ENCODE measurements at regions not wholly inside any gene's neighbourhood (a gene's known extent, or its start where the extent isn't known, plus 50 kb on each side); places are given as distances from the start of the nearest gene placed in this dataset.

- no peaks in the 10 kb centered on the region for H3K9me3 ChIP-seq (ENCODE audit: control insufficient read depth, insufficient read depth, low read length)
- no peak overlapping the region for H3K27ac ChIP-seq (ENCODE audit: low read depth, low read length)
- peaks cover 4% of the 10 kb centered on the region for H3K4me1 ChIP-seq (ENCODE audit: control insufficient read depth, insufficient read depth, low read length)
- H3K4me3 ChIP-seq (ENCODE audit: low read depth, low read length), result no peak overlapping the region
- no CpG with 5 or more reads among the region's 3 CpGs for WGBS (ENCODE audit: insufficient coverage)
- no peak for DNase-seq (ENCODE audit: low read depth in 4 of 6, low spot score in 6 of 6)
- H3K36me3 ChIP-seq (ENCODE audit: control insufficient read depth, insufficient read depth, low read length), result no peaks in the 10 kb centered on the region
- no peaks in the 10 kb centered on the region for H3K27me3 ChIP-seq (ENCODE audit: control insufficient read depth, insufficient read depth, low read length)
Measured at GRCh38 chr7:54843841-54844355, 84.9 kb upstream of the SEC61G start.

- Histone ChIP-seq H3K36me3 (ENCODE audit: control insufficient read depth, insufficient read depth, low read length) (no peaks in the 10 kb centered on the region), H3K9me3 (ENCODE audit: control insufficient read depth, insufficient read depth, low read length) (no peaks in the 10 kb centered on the region), H3K4me3 (ENCODE audit: low read depth, low read length) (no peak overlapping the region), H3K4me1 (ENCODE audit: control insufficient read depth, insufficient read depth, low read length) (no peaks in the 10 kb centered on the region), H3K27ac (ENCODE audit: low read depth, low read length) (no peak overlapping the region), H3K27me3 (ENCODE audit: control insufficient read depth, insufficient read depth, low read length) (no peaks in the 10 kb centered on the region)
- no peak for DNase-seq (ENCODE audit: low read depth in 4 of 6, low spot score in 6 of 6)
Measured at GRCh38 chr7:54846273-54846672, 87.3 kb upstream of the SEC61G start.

DNA sequence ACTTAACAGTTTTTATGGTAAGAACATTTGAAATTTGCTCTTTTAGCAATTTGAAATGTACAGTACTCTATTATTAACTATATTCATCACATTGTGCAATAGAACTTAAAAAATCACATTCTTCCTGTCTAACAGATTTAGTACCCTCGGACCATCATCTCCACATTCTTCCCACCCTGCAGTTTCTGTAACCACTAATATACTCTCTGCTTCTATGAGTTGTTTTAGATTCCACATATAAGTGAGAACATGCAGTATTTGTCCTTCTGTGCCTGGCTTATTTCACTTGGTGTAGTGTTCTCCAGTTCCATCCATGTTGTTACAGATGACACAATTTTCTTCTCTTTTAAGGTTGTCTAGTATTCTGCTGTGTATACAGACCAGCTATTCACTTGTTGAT is 88.9 kb upstream of the SEC61G start:
- WGBS (ENCODE audit: insufficient coverage), result no CpG with 5 or more reads among the region's 1 CpG
- Histone ChIP-seq H3K9me3 (ENCODE audit: control insufficient read depth, insufficient read depth, low read length) (no peaks in the 10 kb centered on the region), H3K36me3 (ENCODE audit: control insufficient read depth, insufficient read depth, low read length) (no peaks in the 10 kb centered on the region), H3K4me1 (ENCODE audit: control insufficient read depth, insufficient read depth, low read length) (no peaks in the 10 kb centered on the region), H3K27ac (ENCODE audit: low read depth, low read length) (no peak overlapping the region), H3K4me3 (ENCODE audit: low read depth, low read length) (no peak overlapping the region), H3K27me3 (ENCODE audit: control insufficient read depth, insufficient read depth, low read length) (no peaks in the 10 kb centered on the region)
- DNase-seq (ENCODE audit: low read depth in 4 of 6, low spot score in 6 of 6), result no peak

DNA sequence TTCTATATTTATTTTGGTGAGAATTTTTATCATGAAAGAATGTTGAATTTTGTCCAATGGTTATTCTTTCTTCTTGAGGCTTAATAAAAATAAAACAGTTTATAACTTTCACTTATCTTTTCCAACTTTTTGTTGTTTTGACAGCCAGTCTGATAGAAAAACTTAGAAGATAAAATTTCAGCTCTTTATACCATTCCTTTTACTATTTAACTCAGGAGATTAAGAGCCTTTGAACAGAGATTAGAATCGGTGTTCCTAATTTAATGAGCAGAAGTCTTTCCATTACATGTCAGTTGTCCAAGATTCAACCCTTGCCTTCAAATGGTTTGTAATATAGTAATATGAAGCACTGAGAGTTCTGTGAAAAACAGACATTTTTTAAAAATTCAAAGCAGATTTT is 97.8 kb upstream of the SEC61G start:
- H3K27ac ChIP-seq (ENCODE audit: low read depth, low read length), result no peak overlapping the region
- H3K27me3 ChIP-seq (ENCODE audit: control insufficient read depth, insufficient read depth, low read length), result no peaks in the 10 kb centered on the region
- no peak for DNase-seq (ENCODE audit: low read depth in 4 of 6, low spot score in 6 of 6)
- H3K4me1 ChIP-seq (ENCODE audit: control insufficient read depth, insufficient read depth, low read length), result no peaks in the 10 kb centered on the region
- no peak overlapping the region for H3K4me3 ChIP-seq (ENCODE audit: low read depth, low read length)
- no peaks in the 10 kb centered on the region for H3K9me3 ChIP-seq (ENCODE audit: control insufficient read depth, insufficient read depth, low read length)
- no CpG with 5 or more reads among the region's 1 CpG for WGBS (ENCODE audit: insufficient coverage)
- no peaks in the 10 kb centered on the region for H3K36me3 ChIP-seq (ENCODE audit: control insufficient read depth, insufficient read depth, low read length)

DNA sequence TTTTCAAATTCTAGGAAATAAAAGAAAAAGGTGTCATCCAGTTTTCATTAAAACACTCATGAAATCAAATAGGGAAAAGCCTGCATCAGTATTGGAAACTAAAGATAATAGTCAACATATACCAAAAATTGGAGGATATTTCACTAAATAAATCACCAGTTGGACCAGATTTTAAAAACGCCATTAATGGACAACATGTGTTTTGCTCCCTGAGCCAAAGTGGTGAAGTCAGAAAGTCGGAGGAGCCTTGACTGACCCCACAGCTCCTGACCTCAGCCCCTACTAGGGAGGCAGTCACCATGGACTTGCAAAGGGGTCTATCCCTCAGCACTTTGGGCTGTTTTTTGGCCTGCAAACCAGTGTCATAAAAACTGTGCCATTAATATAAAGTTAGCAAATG is 98.3 kb upstream of the SEC61G start:
- H3K27me3 ChIP-seq (ENCODE audit: control insufficient read depth, insufficient read depth, low read length), result no peaks in the 10 kb centered on the region
- DNase-seq (ENCODE audit: low read depth in 4 of 6, low spot score in 6 of 6), result no peak
- no peak overlapping the region for H3K27ac ChIP-seq (ENCODE audit: low read depth, low read length)
- H3K36me3 ChIP-seq (ENCODE audit: control insufficient read depth, insufficient read depth, low read length), result no peaks in the 10 kb centered on the region
- H3K4me1 ChIP-seq (ENCODE audit: control insufficient read depth, insufficient read depth, low read length), result no peaks in the 10 kb centered on the region
- no peak overlapping the region for H3K4me3 ChIP-seq (ENCODE audit: low read depth, low read length)
- H3K9me3 ChIP-seq (ENCODE audit: control insufficient read depth, insufficient read depth, low read length), result no peaks in the 10 kb centered on the region
- WGBS (ENCODE audit: insufficient coverage), result 86% methylated on average over 2 of the region's 2 CpGs

DNA sequence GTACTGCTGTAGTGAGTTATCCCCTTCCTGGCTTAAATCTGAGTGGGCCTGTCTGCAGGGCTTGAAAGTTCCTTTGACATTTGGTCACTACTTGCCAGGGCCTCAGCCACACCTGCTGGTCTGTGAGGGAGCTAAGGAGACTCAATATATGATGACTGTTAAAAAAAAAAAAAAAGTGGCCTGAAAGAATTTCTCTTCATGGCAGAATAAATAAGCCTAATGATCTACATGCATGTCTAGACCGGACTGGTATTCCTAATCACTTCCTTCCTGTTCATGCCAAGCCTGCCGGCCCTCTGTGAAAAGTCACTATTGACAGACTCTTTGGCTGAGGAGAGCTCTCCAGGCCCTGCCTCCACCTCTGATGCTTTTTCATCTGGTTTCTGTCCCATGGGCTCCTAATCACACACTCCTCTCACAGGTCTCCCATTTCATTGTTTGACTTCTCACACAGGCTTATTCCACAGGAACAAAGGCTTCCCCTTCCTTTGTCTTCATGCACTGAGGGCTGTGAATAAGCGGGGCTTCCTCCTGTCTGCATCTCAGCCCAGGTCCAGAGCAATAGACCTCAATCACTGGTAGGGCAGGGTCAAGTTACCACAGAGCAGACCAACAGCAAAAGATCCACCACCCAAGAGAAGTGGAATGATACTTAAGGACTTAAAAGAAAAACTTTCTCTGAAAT is 99.1 kb upstream of the SEC61G start:
- no peaks in the 10 kb centered on the region for H3K27me3 ChIP-seq (ENCODE audit: control insufficient read depth, insufficient read depth, low read length)
- no peaks in the 10 kb centered on the region for H3K9me3 ChIP-seq (ENCODE audit: control insufficient read depth, insufficient read depth, low read length)
- WGBS (ENCODE audit: insufficient coverage), result 50% methylated on average over 2 of the region's 3 CpGs
- H3K4me1 ChIP-seq (ENCODE audit: control insufficient read depth, insufficient read depth, low read length), result no peaks in the 10 kb centered on the region
- no peak overlapping the region for H3K27ac ChIP-seq (ENCODE audit: low read depth, low read length)
- no peak for DNase-seq (ENCODE audit: low read depth in 4 of 6, low spot score in 6 of 6)
- H3K36me3 ChIP-seq (ENCODE audit: control insufficient read depth, insufficient read depth, low read length), result no peaks in the 10 kb centered on the region
- H3K4me3 ChIP-seq (ENCODE audit: low read depth, low read length), result no peak overlapping the region

GRCh38 chr7:54859066-54859465 is 100.1 kb upstream of the SEC61G start:
- Histone ChIP-seq H3K9me3 (ENCODE audit: control insufficient read depth, insufficient read depth, low read length) (no peaks in the 10 kb centered on the region), H3K36me3 (ENCODE audit: control insufficient read depth, insufficient read depth, low read length) (no peaks in the 10 kb centered on the region), H3K27ac (ENCODE audit: low read depth, low read length) (no peak overlapping the region), H3K4me1 (ENCODE audit: control insufficient read depth, insufficient read depth, low read length) (no peaks in the 10 kb centered on the region), H3K27me3 (ENCODE audit: control insufficient read depth, insufficient read depth, low read length) (no peaks in the 10 kb centered on the region), H3K4me3 (ENCODE audit: low read depth, low read length) (no peak overlapping the region)
- DNase-seq (ENCODE audit: low read depth in 4 of 6, low spot score in 6 of 6), result no peak

DNA sequence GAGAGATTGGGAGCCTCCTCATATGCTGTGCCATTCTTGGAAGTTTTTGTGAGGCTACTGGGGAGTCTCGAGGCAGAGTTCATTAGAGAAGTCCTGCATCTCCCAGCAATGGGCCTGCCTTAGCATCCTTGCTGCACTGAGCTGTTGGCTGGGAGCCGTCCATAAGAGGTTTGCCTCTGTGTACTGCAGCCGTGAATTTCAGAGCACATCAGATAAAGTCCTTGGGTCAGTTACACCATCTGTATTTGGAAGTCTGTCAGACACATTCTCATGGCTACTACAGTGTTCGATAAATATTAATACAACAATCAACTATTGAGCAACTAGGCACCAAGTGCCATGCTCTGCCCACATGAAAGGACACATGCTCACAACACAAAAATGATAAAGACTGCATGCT is 100.5 kb upstream of the SEC61G start:
- H3K9me3 ChIP-seq (ENCODE audit: control insufficient read depth, insufficient read depth, low read length), result no peaks in the 10 kb centered on the region
- no peaks in the 10 kb centered on the region for H3K4me1 ChIP-seq (ENCODE audit: control insufficient read depth, insufficient read depth, low read length)
- 84% methylated on average over 4 of the region's 4 CpGs for WGBS (ENCODE audit: insufficient coverage)
- H3K27me3 ChIP-seq (ENCODE audit: control insufficient read depth, insufficient read depth, low read length), result no peaks in the 10 kb centered on the region
- H3K36me3 ChIP-seq (ENCODE audit: control insufficient read depth, insufficient read depth, low read length), result no peaks in the 10 kb centered on the region
- H3K27ac ChIP-seq (ENCODE audit: low read depth, low read length), result no peak overlapping the region
- no peak overlapping the region for H3K4me3 ChIP-seq (ENCODE audit: low read depth, low read length)
- no peak for DNase-seq (ENCODE audit: low read depth in 4 of 6, low spot score in 6 of 6)

DNA sequence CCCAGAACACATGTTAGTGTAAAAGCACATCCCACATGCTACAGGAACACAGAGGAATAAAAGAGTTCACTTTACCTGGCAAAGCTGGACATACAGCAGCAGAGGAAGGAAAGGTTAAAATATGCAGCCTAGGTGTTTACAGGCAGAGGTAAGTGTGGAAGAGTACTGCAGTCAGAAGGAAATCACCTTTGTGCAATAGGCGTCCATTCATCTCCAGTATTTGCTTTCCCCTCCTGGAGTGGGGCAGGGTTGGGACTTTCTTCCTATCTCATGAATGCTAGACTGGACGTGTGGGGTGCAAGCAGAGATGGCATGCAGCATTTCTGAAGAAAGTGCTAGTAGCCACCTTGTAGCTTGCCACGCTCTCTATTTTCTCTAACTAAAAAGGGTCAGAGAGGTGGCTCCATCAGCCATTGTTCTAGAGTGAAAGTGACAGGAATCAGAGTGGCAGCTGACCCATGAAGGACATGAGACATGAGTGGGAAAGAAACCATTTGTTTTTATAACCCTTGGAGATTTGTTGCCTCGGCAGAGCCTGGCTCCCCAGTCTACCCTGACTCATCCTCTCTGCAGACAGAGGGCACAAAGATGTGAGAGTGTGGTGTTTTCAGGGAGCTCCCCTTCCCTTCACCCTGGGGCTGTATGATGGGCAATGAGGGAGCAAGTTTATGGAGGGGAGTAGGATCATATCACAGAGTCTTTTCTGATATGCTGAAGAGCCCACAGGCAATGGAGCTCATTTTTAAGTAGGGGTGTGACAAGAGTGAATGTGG is 101.2 kb upstream of the SEC61G start:
- WGBS (ENCODE audit: insufficient coverage), result 73% methylated on average over 3 of the region's 4 CpGs
- no peaks in the 10 kb centered on the region for H3K27me3 ChIP-seq (ENCODE audit: control insufficient read depth, insufficient read depth, low read length)
- H3K4me1 ChIP-seq (ENCODE audit: control insufficient read depth, insufficient read depth, low read length), result no peaks in the 10 kb centered on the region
- no peaks in the 10 kb centered on the region for H3K36me3 ChIP-seq (ENCODE audit: control insufficient read depth, insufficient read depth, low read length)
- H3K9me3 ChIP-seq (ENCODE audit: control insufficient read depth, insufficient read depth, low read length), result no peaks in the 10 kb centered on the region
- no peak overlapping the region for H3K27ac ChIP-seq (ENCODE audit: low read depth, low read length)
- H3K4me3 ChIP-seq (ENCODE audit: low read depth, low read length), result no peak overlapping the region
- no peak for DNase-seq (ENCODE audit: low read depth in 4 of 6, low spot score in 6 of 6)

- Histone ChIP-seq H3K4me1 (ENCODE audit: control insufficient read depth, insufficient read depth, low read length) (no peaks in the 10 kb centered on the region), H3K27ac (ENCODE audit: low read depth, low read length) (no peak overlapping the region), H3K36me3 (ENCODE audit: control insufficient read depth, insufficient read depth, low read length) (no peaks in the 10 kb centered on the region), H3K4me3 (ENCODE audit: low read depth, low read length) (no peak overlapping the region), H3K9me3 (ENCODE audit: control insufficient read depth, insufficient read depth, low read length) (no peaks in the 10 kb centered on the region), H3K27me3 (ENCODE audit: control insufficient read depth, insufficient read depth, low read length) (no peaks in the 10 kb centered on the region)
- DNase-seq (ENCODE audit: low read depth in 4 of 6, low spot score in 6 of 6), result no peak
Measured at GRCh38 chr7:54860843-54861242, 101.8 kb upstream of the SEC61G start.

Data from spinal cord (tissue), 9 donors.